AG04450 (cell line): ENCODE measurements at regions not wholly inside any gene's neighbourhood (a gene's known extent, or its start where the extent isn't known, plus 50 kb on each side); places are given as distances from the start of the nearest gene placed in this dataset.

Experiments
- CTCF ChIA-PET: fragments of 300-600, 350-600 bp; formaldehyde crosslinking; extraction: SDS; loops from one replicate; lab custom pipeline; 2022; ENCODE audit warnings: antibody characterized with exemption, inconsistent platforms; lab: Charles Lee
- POLR2A ChIA-PET: fragments of 350-600 bp; formaldehyde crosslinking; extraction: SDS; loops from one replicate; lab custom pipeline; 2021; ENCODE audit warnings: antibody characterized with exemption, inconsistent platforms; lab: Yijun Ruan, JAX
- DNase-seq: peaks from one replicate; pipeline ENCODE4 v3.0.0-alpha.2; 2011; ENCODE audit warnings: low read depth, low spot score
- H3K27ac ChIP-seq: one replicate; pipeline ENCODE4 v1.5.1; 2012; ENCODE audit warnings: low read depth, low read length, control low read depth
- H3K27me3 ChIP-seq: one replicate; pipeline ENCODE4 v1.6.0; 2012; ENCODE audit warnings: low read length; ENCODE audit not compliant: control insufficient read depth, insufficient read depth
- H3K4me3 ChIP-seq: 2 replicates; pipeline ENCODE4 v1.5.1; 2011; ENCODE audit warnings: mild to moderate bottlenecking, low read depth, low read length, control low read depth
- H3K9me3 ChIP-seq: 2 replicates; pipeline ENCODE4 v1.5.1; 2012; ENCODE audit warnings: low read length; ENCODE audit not compliant: control insufficient read depth, insufficient read depth
- CTCF ChIP-seq: IDR thresholded peaks from 2 replicates; pipeline ENCODE4 v1.5.1; 2011; ENCODE audit warnings: low read depth, low read length, control low read depth, inconsistent platforms

GRCh38 chr3:74529145-74529544 lies 85.3 kb downstream of the CNTN3 start:
- CTCF ChIA-PET = no interaction called here
- no peak overlapping the region for H3K27ac ChIP-seq
- no peak for TF ChIP-seq CTCF
- POLR2A ChIA-PET = no interaction called here
- DNase-seq = no peak
- H3K4me3 ChIP-seq = no peak overlapping the region
- H3K9me3 ChIP-seq = no peaks in the 10 kb centered on the region
- H3K27me3 ChIP-seq = no peaks in the 10 kb centered on the region

GRCh38 chr3:74527566-74527965 lies 86.9 kb downstream of the CNTN3 start:
- CTCF ChIA-PET = no interaction called here
- no peak for TF ChIP-seq CTCF
- POLR2A ChIA-PET = no interaction called here
- no peak for DNase-seq
- Histone ChIP-seq H3K9me3 (no peaks in the 10 kb centered on the region), H3K27me3 (no peaks in the 10 kb centered on the region), H3K4me3 (no peak overlapping the region), H3K27ac (no peak overlapping the region)

GRCh38 chr3:74523811-74524210 lies 90.6 kb downstream of the CNTN3 start:
- ChIA-PET POLR2A (no interaction called here), CTCF (no interaction called here)
- Histone ChIP-seq H3K27ac (no peak overlapping the region), H3K9me3 (no peaks in the 10 kb centered on the region), H3K4me3 (no peak overlapping the region), H3K27me3 (no peaks in the 10 kb centered on the region)
- no peak for DNase-seq
- TF ChIP-seq CTCF = no peak

- CTCF ChIA-PET = no interaction called here
- TF ChIP-seq CTCF = no peak
- DNase-seq = no peak
Observed at GRCh38 chr3:74520895-74521294, 93.6 kb downstream of the CNTN3 start.

GRCh38 chr3:74518610-74519009 lies 95.8 kb downstream of the CNTN3 start:
- ChIA-PET CTCF (no interaction called here), POLR2A (no interaction called here)
- Histone ChIP-seq H3K27me3 (no peaks in the 10 kb centered on the region), H3K4me3 (no peak overlapping the region), H3K9me3 (no peaks in the 10 kb centered on the region), H3K27ac (no peak overlapping the region)
- DNase-seq = no peak
- no peak for TF ChIP-seq CTCF

More at GRCh38 chr3:74520895-74521294, 93.6 kb downstream of the CNTN3 start:
- H3K4me3 ChIP-seq = no peak overlapping the region
- H3K9me3 ChIP-seq = no peaks in the 10 kb centered on the region
- POLR2A ChIA-PET = no interaction called here
- H3K27ac ChIP-seq = no peak overlapping the region
- no peaks in the 10 kb centered on the region for H3K27me3 ChIP-seq
